Hepatocyte (in vitro differentiated cells): ENCODE measurements at regions not wholly inside any gene's neighbourhood (a gene's known extent, or its start where the extent isn't known, plus 50 kb on each side); places are given as distances from the start of the nearest gene placed in this dataset.

Experiments used
- DNase-seq: peaks from one replicate; pipeline ENCODE4 v3.0.0-alpha.2; 2016; ENCODE audit warnings: low spot score
- H2AFZ ChIP-seq: fragments of 200-600 bp; sonication (generic); 2 replicates; pipeline ENCODE4 v1.6.0; 2016; ENCODE audit warnings: antibody characterized with exemption, mild to moderate bottlenecking
- H3K27ac ChIP-seq: fragments of 200-600 bp; sonication (generic); 2 replicates; pipeline ENCODE4 v1.5.1; 2016; ENCODE audit warnings: mild to moderate bottlenecking
- H3K27me3 ChIP-seq: fragments of 200-600 bp; sonication (generic); 2 replicates; pipeline ENCODE4 v1.6.1; 2016
- H3K36me3 ChIP-seq: fragments of 200-600 bp; sonication (generic); replicated peaks from 2 replicates; pipeline ENCODE4 v1.5.1; 2016; ENCODE audit warnings: low read depth; ENCODE audit not compliant: insufficient read depth
- H3K4me1 ChIP-seq: fragments of 200-600 bp; sonication (generic); 2 replicates; pipeline ENCODE4 v1.5.1; 2016; ENCODE audit warnings: mild to moderate bottlenecking, moderate library complexity; ENCODE audit not compliant: insufficient read depth
- H3K4me2 ChIP-seq: fragments of 200-600 bp; sonication (generic); 2 replicates; pipeline ENCODE4 v1.6.0; 2016
- H3K4me3 ChIP-seq: fragments of 200-600 bp; sonication (generic); 2 replicates; pipeline ENCODE4 v1.5.1; 2016; ENCODE audit warnings: mild to moderate bottlenecking
- H3K79me2 ChIP-seq: fragments of 200-600 bp; sonication (generic); 2 replicates; pipeline ENCODE4 v1.6.0; 2017; ENCODE audit warnings: mild to moderate bottlenecking
- H3K9me2 ChIP-seq: fragments of 200-600 bp; sonication (generic); replicated peaks from 2 replicates; pipeline ENCODE4 v1.6.0; 2017; ENCODE audit warnings: mild to moderate bottlenecking; ENCODE audit not compliant: insufficient read depth
- H3K9me3 ChIP-seq: fragments of 200-600 bp; sonication (generic); 2 replicates; pipeline ENCODE4 v1.5.1; 2016; ENCODE audit warnings: low read depth, mild to moderate bottlenecking
- H4K20me1 ChIP-seq: fragments of 200-600 bp; sonication (generic); 2 replicates; pipeline ENCODE4 v1.6.0; 2016; ENCODE audit warnings: mild to moderate bottlenecking; ENCODE audit not compliant: insufficient read depth, poor library complexity, severe bottlenecking
- CTCF ChIP-seq: fragments of 200-600 bp; sonication (generic); IDR thresholded peaks from 2 replicates; pipeline ENCODE4 v1.5.1; 2016; ENCODE audit warnings: antibody characterized with exemption, mild to moderate bottlenecking; ENCODE audit not compliant: poor library complexity
- EZH2 ChIP-seq: fragments of 200-600 bp; sonication (generic); IDR thresholded peaks from 2 replicates; pipeline ENCODE4 v1.6.1; 2016; ENCODE audit warnings: antibody characterized with exemption, mild to moderate bottlenecking, borderline replicate concordance
- EZH2phosphoT487 ChIP-seq: fragments of 200-600 bp; sonication (generic); IDR thresholded peaks from one replicate; pipeline ENCODE4 v1.6.1; 2018; ENCODE audit warnings: antibody characterized with exemption, mild to moderate bottlenecking, low read depth, moderate library complexity; ENCODE audit not compliant: unreplicated experiment, severe bottlenecking
- WGBS: methylation state at CpG from one replicate; pipeline ENCODE4 v1.1.6; 2016; ENCODE audit warnings: low lambda C conversion rate; ENCODE audit errors: missing lambda C conversion rate; 5-methylcytosine and 5-hydroxymethylcytosine counted together

DNA sequence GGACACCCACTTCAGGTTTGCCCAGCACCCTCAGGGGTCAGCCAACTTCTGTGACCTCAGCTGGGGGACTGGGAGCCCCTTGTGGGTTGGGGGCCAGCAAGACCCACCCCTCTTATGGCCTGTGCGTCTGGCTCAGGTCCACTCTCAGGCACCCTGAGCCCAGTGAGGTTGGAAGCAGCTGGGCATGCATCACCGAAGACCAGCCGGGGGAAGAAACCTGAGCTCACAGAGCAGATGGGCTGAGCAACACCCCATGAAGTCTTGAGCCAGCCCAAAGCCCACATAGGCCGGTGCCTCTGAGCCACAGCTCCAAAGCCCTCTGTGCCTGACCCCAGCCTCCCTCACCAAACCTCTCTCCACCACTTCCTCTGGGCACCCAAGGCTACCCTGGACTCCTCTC lies 166.7 kb downstream of the RBFOX3 start:
- H3K27ac ChIP-seq: no peak overlapping the region
- TF ChIP-seq EZH2 (no peak), CTCF (no peak)
- H3K27me3 ChIP-seq: no peaks in the 10 kb centered on the region
- 90% methylated on average over 3 of the region's 4 CpGs for WGBS
- no peaks in the 10 kb centered on the region for H3K79me2 ChIP-seq
- H2AFZ ChIP-seq: no peak overlapping the region
- no peak overlapping the region for H3K4me3 ChIP-seq
- H3K9me3 ChIP-seq: no peaks in the 10 kb centered on the region
- no peak for DNase-seq
- no peaks in the 10 kb centered on the region for H3K9me2 ChIP-seq
- H4K20me1 ChIP-seq: no peaks in the 10 kb centered on the region
- H3K4me2 ChIP-seq: no peak overlapping the region
- H3K4me1 ChIP-seq: no peaks in the 10 kb centered on the region
- no peaks in the 10 kb centered on the region for H3K36me3 ChIP-seq

DNA sequence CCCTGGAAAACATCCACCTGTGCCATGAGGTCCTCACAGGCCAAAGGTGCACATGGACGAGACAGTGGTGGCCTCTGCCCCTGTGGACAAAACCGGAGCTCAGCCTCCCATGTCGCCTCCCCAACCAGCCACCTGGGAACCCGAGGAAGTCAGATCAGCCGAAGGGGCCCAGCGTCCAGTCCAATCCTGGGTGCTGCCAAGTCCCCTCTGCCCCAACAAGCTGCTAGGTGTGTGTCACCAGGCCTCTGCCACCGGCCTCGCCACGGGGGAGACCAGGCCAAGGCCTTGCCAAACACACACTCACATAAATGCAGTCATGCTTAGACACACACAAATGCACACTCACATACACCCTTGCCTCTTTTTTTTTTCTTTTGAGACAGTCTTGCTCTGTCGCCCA lies 167.8 kb downstream of the RBFOX3 start:
- no peak for DNase-seq
- Histone ChIP-seq H3K79me2 (no peaks in the 10 kb centered on the region), H2AFZ (no peak overlapping the region), H4K20me1 (no peaks in the 10 kb centered on the region), H3K4me2 (no peak overlapping the region), H3K36me3 (no peaks in the 10 kb centered on the region), H3K27me3 (no peaks in the 10 kb centered on the region), H3K9me3 (no peaks in the 10 kb centered on the region), H3K9me2 (no peaks in the 10 kb centered on the region), H3K4me1 (no peaks in the 10 kb centered on the region), H3K4me3 (no peak overlapping the region), H3K27ac (no peak overlapping the region)
- 90% methylated on average over 10 of the region's 10 CpGs for WGBS
- TF ChIP-seq EZH2phosphoT487: no peak
- TF ChIP-seq CTCF: no peak
- TF ChIP-seq EZH2: no peak

DNA sequence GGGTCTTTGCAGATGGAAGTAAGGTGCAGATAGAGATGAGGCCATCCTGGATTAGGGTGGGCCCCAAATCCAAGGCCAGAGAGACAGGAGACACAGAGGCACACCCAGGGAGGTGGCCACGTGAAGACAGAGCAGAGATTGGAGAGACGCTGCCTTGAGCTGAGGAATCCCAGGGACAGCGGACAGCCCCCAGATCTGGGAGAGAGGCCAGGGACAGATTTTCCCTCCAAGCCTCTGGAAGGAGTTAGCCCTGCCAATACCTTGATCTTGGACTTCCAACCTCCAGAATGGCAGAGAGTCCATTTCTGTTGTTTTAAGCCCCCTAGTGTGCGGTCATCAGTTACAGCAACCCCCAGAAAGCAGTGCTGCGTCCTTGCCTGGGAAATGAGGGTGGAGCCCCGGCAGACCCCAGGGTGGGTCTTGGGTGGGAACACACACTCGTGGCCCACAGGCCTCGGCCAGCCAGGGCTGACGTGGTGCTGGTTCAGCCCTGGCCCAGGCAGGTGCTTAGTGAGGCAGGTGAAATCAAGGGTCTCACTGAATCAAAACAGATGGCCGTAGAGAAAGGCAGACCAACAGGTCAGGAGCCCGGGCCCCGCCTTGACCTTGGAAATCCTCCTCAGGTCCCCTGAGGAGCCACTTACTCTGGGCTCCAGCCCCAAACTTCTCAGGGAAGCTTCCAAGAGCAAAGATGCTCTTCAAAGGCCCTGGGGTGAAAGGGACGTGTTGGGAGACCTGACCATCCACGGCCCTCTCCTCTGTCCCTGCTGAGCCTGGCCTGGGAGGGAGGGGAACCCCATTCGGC lies 169.3 kb downstream of the RBFOX3 start:
- no peaks in the 10 kb centered on the region for H3K9me2 ChIP-seq
- no peak overlapping the region for H3K4me2 ChIP-seq
- H3K27ac ChIP-seq: no peak overlapping the region
- 89% methylated on average over 15 of the region's 15 CpGs for WGBS
- no peaks in the 10 kb centered on the region for H3K27me3 ChIP-seq
- TF ChIP-seq EZH2 (no peak), EZH2phosphoT487 (no peak), CTCF (no peak)
- H3K36me3 ChIP-seq: no peaks in the 10 kb centered on the region
- no peak overlapping the region for H3K4me3 ChIP-seq
- no peaks in the 10 kb centered on the region for H3K9me3 ChIP-seq
- H3K4me1 ChIP-seq: no peaks in the 10 kb centered on the region
- DNase-seq: no peak
- no peaks in the 10 kb centered on the region for H4K20me1 ChIP-seq
- no peaks in the 10 kb centered on the region for H3K79me2 ChIP-seq
- no peak overlapping the region for H2AFZ ChIP-seq
